ENCODE measurements at regions not wholly inside any gene's neighbourhood (a gene's known extent, or its start where the extent isn't known, plus 50 kb on each side); places are given as distances from the start of the nearest gene placed in this dataset.

- Histone ChIP-seq H3K4me1 (no peaks in the 10 kb centered on the region), H3K4me3 (no peak overlapping the region), H3K27me3 (ENCODE audit: low read depth) (peaks cover 81% of the 10 kb centered on the region), H3K27ac (replicated peaks) (no peak overlapping the region), H3K36me3 (no peaks in the 10 kb centered on the region), H3K9me3 (replicated peaks) (no peaks in the 10 kb centered on the region)
- no peak for DNase-seq
- intact Hi-C loops (cut with micrococcal nuclease) = no loop called here
- TF ChIP-seq CTCF (IDR thresholded peaks at IDR 0.05; ENCODE audit: borderline replicate concordance) = no peak
Measured at GRCh38 chr12:132390287-132391076, 61.1 kb upstream of the GALNT9 start.

GRCh38 chr12:132389526-132390286, 60.3 kb upstream of the GALNT9 start:
- no peaks in the 10 kb centered on the region for H3K9me3 ChIP-seq (replicated peaks)
- intact Hi-C loops (cut with micrococcal nuclease) = no loop called here
- no peak for TF ChIP-seq CTCF (IDR thresholded peaks at IDR 0.05; ENCODE audit: borderline replicate concordance)
- no peak overlapping the region for H3K4me3 ChIP-seq
- no peak for DNase-seq
- peaks cover 85% of the 10 kb centered on the region for H3K27me3 ChIP-seq (ENCODE audit: low read depth)
- H3K27ac ChIP-seq (replicated peaks) = no peak overlapping the region
- H3K36me3 ChIP-seq = no peaks in the 10 kb centered on the region
- no peaks in the 10 kb centered on the region for H3K4me1 ChIP-seq

- no peak for DNase-seq
- Histone ChIP-seq H3K4me1 (no peaks in the 10 kb centered on the region), H3K27me3 (ENCODE audit: low read depth) (peaks cover 79% of the 10 kb centered on the region), H3K9me3 (replicated peaks) (no peaks in the 10 kb centered on the region), H3K36me3 (no peaks in the 10 kb centered on the region), H3K4me3 (no peak overlapping the region), H3K27ac (replicated peaks) (no peak overlapping the region)
- intact Hi-C loops (cut with micrococcal nuclease) = no loop called here
- TF ChIP-seq CTCF (IDR thresholded peaks at IDR 0.05; ENCODE audit: borderline replicate concordance) = no peak
Measured at GRCh38 chr12:132389026-132389425, 59.6 kb upstream of the GALNT9 start.

- Histone ChIP-seq H3K4me1 (no peaks in the 10 kb centered on the region), H3K36me3 (no peaks in the 10 kb centered on the region), H3K27me3 (ENCODE audit: low read depth) (peaks cover 78% of the 10 kb centered on the region), H3K4me3 (no peak overlapping the region), H3K27ac (replicated peaks) (no peak overlapping the region), H3K9me3 (replicated peaks) (no peaks in the 10 kb centered on the region)
- intact Hi-C loops (cut with micrococcal nuclease) = no loop called here
- DNase-seq = no peak
- TF ChIP-seq CTCF (IDR thresholded peaks at IDR 0.05; ENCODE audit: borderline replicate concordance) = no peak
Measured at GRCh38 chr12:132388379-132389015, 59.1 kb upstream of the GALNT9 start.

GRCh38 chr12:132386926-132387497, 57.6 kb upstream of the GALNT9 start:
- no peak for DNase-seq
- Histone ChIP-seq H3K9me3 (replicated peaks) (no peaks in the 10 kb centered on the region), H3K27ac (replicated peaks) (no peak overlapping the region), H3K4me3 (no peak overlapping the region), H3K36me3 (no peaks in the 10 kb centered on the region), H3K4me1 (no peaks in the 10 kb centered on the region), H3K27me3 (ENCODE audit: low read depth) (peaks cover 76% of the 10 kb centered on the region)
- intact Hi-C loops (cut with micrococcal nuclease) = no loop called here
- TF ChIP-seq CTCF (IDR thresholded peaks at IDR 0.05; ENCODE audit: borderline replicate concordance) = no peak
